HG03378 (cell line): ENCODE measurements at regions not wholly inside any gene's neighbourhood (a gene's known extent, or its start where the extent isn't known, plus 50 kb on each side); places are given as distances from the start of the nearest gene placed in this dataset.

Source experiments
- ATAC-seq: cut with Tn5 transposase; IDR thresholded peaks from one replicate; pipeline ENCODE4 v1.9.1; 2021; ENCODE audit warnings: mild to moderate bottlenecking, moderate library complexity; ENCODE audit not compliant: unreplicated experiment

- ATAC-seq: no peak
Observed at GRCh38 chr11:131118247-131118646, 202.0 kb upstream of the SNX19 start.

GRCh38 chr11:131121426-131122333 is 205.4 kb upstream of the SNX19 start:
- no peak for ATAC-seq

- ATAC-seq: no peak
Observed at GRCh38 chr11:131122448-131122847, 206.2 kb upstream of the SNX19 start.

- no peak for ATAC-seq
Observed at GRCh38 chr11:131129474-131129873, 213.2 kb upstream of the SNX19 start.

GRCh38 chr11:131135611-131136010 is 219.3 kb upstream of the SNX19 start:
- no peak for ATAC-seq

- ATAC-seq: no peak
Observed at GRCh38 chr11:131136486-131136885, 220.2 kb upstream of the SNX19 start.

GRCh38 chr11:131137046-131137445 is 220.8 kb upstream of the SNX19 start:
- ATAC-seq: no peak

GRCh38 chr11:131138731-131139130 is 222.5 kb upstream of the SNX19 start:
- ATAC-seq: no peak

- no peak for ATAC-seq
Observed at GRCh38 chr11:131145791-131146190, 224.6 kb upstream of the NTM start.

- ATAC-seq: no peak
Observed at GRCh38 chr11:131146827-131147490, 223.5 kb upstream of the NTM start.

- ATAC-seq: no peak
Observed at GRCh38 chr11:131154351-131154750, 216.1 kb upstream of the NTM start.

- ATAC-seq: no peak
Observed at GRCh38 chr11:131157678-131158077, 212.7 kb upstream of the NTM start.

GRCh38 chr11:131160846-131161245 is 209.6 kb upstream of the NTM start:
- ATAC-seq: no peak

- ATAC-seq: no peak
Observed at GRCh38 chr11:131163613-131164012, 206.8 kb upstream of the NTM start.

GRCh38 chr11:131165036-131165435 is 205.4 kb upstream of the NTM start:
- no peak for ATAC-seq

- ATAC-seq: no peak
Observed at GRCh38 chr11:131168839-131169713, 201.3 kb upstream of the NTM start.

GRCh38 chr11:131172011-131172410 is 198.4 kb upstream of the NTM start:
- ATAC-seq: no peak

GRCh38 chr11:131178020-131178419 is 192.4 kb upstream of the NTM start:
- no peak for ATAC-seq

GRCh38 chr11:131178596-131178995 is 191.8 kb upstream of the NTM start:
- ATAC-seq: no peak

- no peak for ATAC-seq
Observed at GRCh38 chr11:131179836-131180235, 190.6 kb upstream of the NTM start.

GRCh38 chr11:131185915-131186314 is 184.5 kb upstream of the NTM start:
- ATAC-seq: no peak
